Keratinocyte (primary cell): ENCODE measurements at regions not wholly inside any gene's neighbourhood (a gene's known extent, or its start where the extent isn't known, plus 50 kb on each side); places are given as distances from the start of the nearest gene placed in this dataset.

ENCODE experiments used
- DNase-seq: peaks from one replicate; pipeline ENCODE4 v3.0.0-alpha.2; 2011; ENCODE audit warnings: low read depth, missing footprints, low spot score
- FAIRE-seq: peaks from 2 replicates; lab custom pipeline; 2011; peaks lifted over from hg19 to GRCh38; lab: Jason Lieb, UNC
- H2AFZ ChIP-seq: 2 replicates; pipeline ENCODE4 v1.6.0; 2012; ENCODE audit warnings: low read length, control low read depth, inconsistent platforms; ENCODE audit not compliant: control insufficient read depth
- H3K27ac ChIP-seq: 2 replicates; pipeline ENCODE4 v1.5.1; 2011; ENCODE audit warnings: low read length; ENCODE audit not compliant: control insufficient read depth, insufficient read depth
- H3K27me3 ChIP-seq: 3 replicates; pipeline ENCODE4 v1.6.0; 2011; ENCODE audit warnings: low read length; ENCODE audit not compliant: control insufficient read depth, insufficient read depth; ENCODE audit errors: extremely low read depth
- H3K36me3 ChIP-seq, 2 experiments: 2 replicates in 1 of 2; 3 replicates in 1 of 2; pipeline ENCODE4 v1.5.1; 2011; ENCODE audit warnings: low read length in 2 of 2, mild to moderate bottlenecking in 1 of 2; ENCODE audit not compliant: control insufficient read depth in 2 of 2, insufficient read depth in 2 of 2; ENCODE audit errors: extremely low read depth in 1 of 2
- H3K4me1 ChIP-seq: 3 replicates; pipeline ENCODE4 v1.5.1; 2011; ENCODE audit warnings: low read length; ENCODE audit not compliant: control insufficient read depth, insufficient read depth; ENCODE audit errors: extremely low read depth
- H3K4me2 ChIP-seq: 3 replicates; pipeline ENCODE4 v1.6.0; 2011; ENCODE audit warnings: low read depth, low read length; ENCODE audit not compliant: control insufficient read depth, insufficient read depth; ENCODE audit errors: extremely low read depth
- H3K4me3 ChIP-seq, 3 experiments: fragments of 200-600 bp in 1 of 3; sonication (generic) in 1 of 3; 2 replicates in 2 of 3; 3 replicates in 1 of 3; pipeline ENCODE4 v1.5.1; 2011 to 2016; ENCODE audit warnings: low read length in 3 of 3, mild to moderate bottlenecking in 3 of 3, control low read depth in 2 of 3, inconsistent platforms in 1 of 3, low read depth in 1 of 3, mixed read lengths in 1 of 3, mixed run types in 1 of 3, moderate library complexity in 1 of 3; ENCODE audit not compliant: control insufficient read depth in 2 of 3, insufficient read depth in 2 of 3; ENCODE audit errors: extremely low read depth in 1 of 3
- H3K79me2 ChIP-seq: 2 replicates; pipeline ENCODE4 v1.6.0; 2012; ENCODE audit warnings: low read length; ENCODE audit not compliant: control insufficient read depth, insufficient read depth
- H3K9ac ChIP-seq: 3 replicates; pipeline ENCODE4 v1.6.0; 2011; ENCODE audit warnings: low read length; ENCODE audit not compliant: control insufficient read depth, insufficient read depth; ENCODE audit errors: extremely low read depth
- H3K9me1 ChIP-seq: 3 replicates; pipeline ENCODE4 v1.6.0; 2011; ENCODE audit warnings: low read length; ENCODE audit not compliant: control insufficient read depth, insufficient read depth; ENCODE audit errors: extremely low read depth
- H3K9me3 ChIP-seq: 2 replicates; pipeline ENCODE4 v1.5.1; 2012; ENCODE audit warnings: low read depth, low read length; ENCODE audit not compliant: control insufficient read depth
- H4K20me1 ChIP-seq: 3 replicates; pipeline ENCODE4 v1.6.0; 2011; ENCODE audit warnings: low read length; ENCODE audit not compliant: control insufficient read depth, insufficient read depth; ENCODE audit errors: extremely low read depth
- EZH2 ChIP-seq: IDR thresholded peaks from one replicate; pipeline ENCODE4 v1.6.1; 2012; ENCODE audit warnings: inconsistent platforms, mild to moderate bottlenecking, low read length, moderate library complexity
- dilution Hi-C: fragments of 300-500 bp; cut with MboI; formaldehyde crosslinking; loops from one replicate; pipeline ENCODE4 v1.7.0; 2020; ENCODE audit warnings: low sequenced_read_pairs; ENCODE audit not compliant: extremely low pct_ligation_motif_present
- TF ChIP-seq, protein P1 (sequence below), 3 experiments: IDR thresholded peaks in 1 of 3; conservative IDR thresholded peaks in 1 of 3; optimal IDR thresholded peaks in 1 of 3; 2 replicates in 2 of 3; 3 replicates in 1 of 3; pipeline versions ENCODE3 to v1.5.1; 2011; ENCODE audit warnings: low read length in 3 of 3, mild to moderate bottlenecking in 3 of 3, moderate library complexity in 2 of 3, control low read depth in 1 of 3, inconsistent platforms in 1 of 3; ENCODE audit not compliant: insufficient read depth in 2 of 3; ENCODE audit errors: extremely low read depth in 1 of 3

DNA sequence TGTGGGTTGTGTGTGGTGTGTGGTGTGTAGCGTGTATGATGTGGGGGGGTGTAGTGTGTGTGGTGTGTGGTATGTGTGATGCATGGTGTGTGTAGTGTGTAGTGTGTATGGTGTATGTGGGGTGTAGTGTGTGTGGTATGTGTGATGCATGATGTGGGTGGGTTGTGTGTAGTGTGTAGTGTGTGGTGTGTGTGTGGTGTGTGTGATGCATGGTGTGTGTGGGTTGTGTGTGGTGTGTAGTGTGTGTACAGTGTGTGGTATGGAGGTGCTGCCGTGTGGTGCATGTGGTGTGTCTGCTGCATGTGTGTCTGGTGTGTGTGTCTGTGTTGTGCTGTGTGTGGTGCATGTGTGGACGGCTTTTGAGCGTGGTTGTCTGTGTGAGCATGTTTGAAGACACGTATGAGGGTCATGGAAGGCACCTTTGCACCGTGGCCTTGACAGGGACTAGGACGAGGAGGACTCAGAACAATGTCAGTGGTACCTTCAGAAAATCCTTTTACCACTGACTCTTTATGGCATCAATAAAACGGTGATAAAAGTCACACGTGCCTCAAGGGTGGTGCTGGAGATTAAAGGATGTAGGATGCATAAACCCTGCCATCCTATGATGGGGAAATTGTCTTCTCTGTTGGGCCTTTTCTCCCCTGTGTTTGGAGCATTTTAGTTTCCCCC, 328.7 kb upstream of the B3GAT1 start:
- Histone ChIP-seq H4K20me1 (no peaks in the 10 kb centered on the region), H3K9me3 (peaks cover 24% of the 10 kb centered on the region), H3K27me3 (no peaks in the 10 kb centered on the region), H3K79me2 (no peaks in the 10 kb centered on the region), H3K27ac (no peak overlapping the region), H3K4me3 (no peak overlapping the region), H3K36me3 (no peaks in the 10 kb centered on the region), H3K9ac (no peak overlapping the region), H2AFZ (no peak overlapping the region), H3K4me1 (no peaks in the 10 kb centered on the region), H3K9me1 (no peaks in the 10 kb centered on the region), H3K4me2 (no peak overlapping the region)
- dilution Hi-C loops: no loop called here
- DNase-seq (no peak), FAIRE-seq (no peak)
- TF ChIP-seq EZH2: no peak
- TF ChIP-seq, protein P1, sequence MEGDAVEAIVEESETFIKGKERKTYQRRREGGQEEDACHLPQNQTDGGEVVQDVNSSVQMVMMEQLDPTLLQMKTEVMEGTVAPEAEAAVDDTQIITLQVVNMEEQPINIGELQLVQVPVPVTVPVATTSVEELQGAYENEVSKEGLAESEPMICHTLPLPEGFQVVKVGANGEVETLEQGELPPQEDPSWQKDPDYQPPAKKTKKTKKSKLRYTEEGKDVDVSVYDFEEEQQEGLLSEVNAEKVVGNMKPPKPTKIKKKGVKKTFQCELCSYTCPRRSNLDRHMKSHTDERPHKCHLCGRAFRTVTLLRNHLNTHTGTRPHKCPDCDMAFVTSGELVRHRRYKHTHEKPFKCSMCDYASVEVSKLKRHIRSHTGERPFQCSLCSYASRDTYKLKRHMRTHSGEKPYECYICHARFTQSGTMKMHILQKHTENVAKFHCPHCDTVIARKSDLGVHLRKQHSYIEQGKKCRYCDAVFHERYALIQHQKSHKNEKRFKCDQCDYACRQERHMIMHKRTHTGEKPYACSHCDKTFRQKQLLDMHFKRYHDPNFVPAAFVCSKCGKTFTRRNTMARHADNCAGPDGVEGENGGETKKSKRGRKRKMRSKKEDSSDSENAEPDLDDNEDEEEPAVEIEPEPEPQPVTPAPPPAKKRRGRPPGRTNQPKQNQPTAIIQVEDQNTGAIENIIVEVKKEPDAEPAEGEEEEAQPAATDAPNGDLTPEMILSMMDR (optimal IDR thresholded peaks at IDR 0.05 in 1 of 3, IDR thresholded peaks at IDR 0.05 in 1 of 3, conservative IDR thresholded peaks at IDR 0.05 in 1 of 3; ENCODE audit: extremely low read depth in 1 of 3, insufficient read depth in 2 of 3, low read length in 3 of 3): no peak

DNA sequence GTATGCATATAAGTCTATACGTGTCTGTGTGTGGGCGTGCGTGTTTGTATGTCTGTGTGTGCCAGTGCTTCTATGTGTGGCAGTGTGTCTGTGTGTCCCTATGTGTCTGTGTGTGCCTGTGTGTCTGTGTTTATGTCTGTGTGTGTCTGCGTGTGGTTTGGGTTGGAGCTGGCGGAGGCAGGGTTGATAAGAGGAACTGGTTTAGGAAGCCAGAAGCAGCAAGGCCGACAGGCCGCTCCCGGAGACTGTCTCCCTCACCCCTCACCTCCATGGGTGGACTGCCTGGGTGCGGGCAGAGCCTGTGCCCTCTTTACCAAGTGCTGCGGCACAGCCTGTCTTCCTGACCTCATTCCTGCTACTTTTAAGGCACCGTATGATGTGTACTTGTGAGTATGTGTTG, 327.1 kb upstream of the B3GAT1 start:
- Histone ChIP-seq H3K9me3 (peaks cover 24% of the 10 kb centered on the region), H3K4me1 (no peaks in the 10 kb centered on the region), H3K79me2 (no peaks in the 10 kb centered on the region), H3K36me3 (no peaks in the 10 kb centered on the region), H3K9ac (no peak overlapping the region), H3K4me3 (no peak overlapping the region), H3K27me3 (no peaks in the 10 kb centered on the region), H3K4me2 (no peak overlapping the region), H4K20me1 (no peaks in the 10 kb centered on the region), H3K27ac (no peak overlapping the region), H2AFZ (no peak overlapping the region), H3K9me1 (no peaks in the 10 kb centered on the region)
- dilution Hi-C loops: no loop called here
- no peak for DNase-seq
- no peak for FAIRE-seq
- TF ChIP-seq EZH2: no peak
- TF ChIP-seq, protein P1 (optimal IDR thresholded peaks at IDR 0.05 in 1 of 3, IDR thresholded peaks at IDR 0.05 in 1 of 3, conservative IDR thresholded peaks at IDR 0.05 in 1 of 3; ENCODE audit: extremely low read depth in 1 of 3, insufficient read depth in 2 of 3, low read length in 3 of 3): no peak
